Suprapubic skin (tissue), 3 donors: ENCODE measurements at regions not wholly inside any gene's neighbourhood (a gene's known extent, or its start where the extent isn't known, plus 50 kb on each side); places are given as distances from the start of the nearest gene placed in this dataset.

Source experiments
- POLR2AphosphoS5 ChIP-seq, 3 donors: sonication (generic); formaldehyde crosslinking; IDR thresholded peaks; one replicate each; pipeline ENCODE4 v1.6.1; 2017; ENCODE audit warnings: antibody characterized with exemption in 3 of 3
- TF ChIP-seq, protein P1 (sequence below), 2 donors: fragments of 200-600 bp in 1 of 2; fragments of 450-650 bp in 1 of 2; sonication (generic) in 1 of 2; IDR thresholded peaks; one replicate each; pipeline ENCODE4 v1.5.1; 2016 to 2019; ENCODE audit warnings: antibody characterized with exemption in 2 of 2, mild to moderate bottlenecking in 1 of 2, moderate library complexity in 1 of 2

DNA sequence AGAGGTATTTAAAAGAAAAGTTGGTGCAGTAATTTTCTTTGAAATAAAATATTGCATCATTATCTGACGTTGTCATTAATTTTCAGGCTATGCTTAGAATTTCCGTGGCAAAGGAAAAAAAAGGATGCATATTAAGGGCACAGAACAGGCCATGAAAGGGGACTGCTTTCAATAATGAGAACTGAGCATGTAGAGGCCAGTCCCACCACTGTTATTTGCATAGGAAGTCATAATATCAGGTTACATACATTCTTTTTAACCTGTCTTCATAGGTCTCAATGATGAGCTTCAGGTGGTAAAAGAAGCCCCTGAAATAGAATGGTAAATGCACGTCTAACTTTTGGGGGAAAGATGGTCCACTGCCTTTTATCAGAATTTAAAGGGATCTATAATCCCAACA lies 272.1 kb upstream of the ALCAM start:
- no peak for TF ChIP-seq POLR2AphosphoS5 (IDR thresholded peaks at IDR 0.05)
- TF ChIP-seq, protein P1, sequence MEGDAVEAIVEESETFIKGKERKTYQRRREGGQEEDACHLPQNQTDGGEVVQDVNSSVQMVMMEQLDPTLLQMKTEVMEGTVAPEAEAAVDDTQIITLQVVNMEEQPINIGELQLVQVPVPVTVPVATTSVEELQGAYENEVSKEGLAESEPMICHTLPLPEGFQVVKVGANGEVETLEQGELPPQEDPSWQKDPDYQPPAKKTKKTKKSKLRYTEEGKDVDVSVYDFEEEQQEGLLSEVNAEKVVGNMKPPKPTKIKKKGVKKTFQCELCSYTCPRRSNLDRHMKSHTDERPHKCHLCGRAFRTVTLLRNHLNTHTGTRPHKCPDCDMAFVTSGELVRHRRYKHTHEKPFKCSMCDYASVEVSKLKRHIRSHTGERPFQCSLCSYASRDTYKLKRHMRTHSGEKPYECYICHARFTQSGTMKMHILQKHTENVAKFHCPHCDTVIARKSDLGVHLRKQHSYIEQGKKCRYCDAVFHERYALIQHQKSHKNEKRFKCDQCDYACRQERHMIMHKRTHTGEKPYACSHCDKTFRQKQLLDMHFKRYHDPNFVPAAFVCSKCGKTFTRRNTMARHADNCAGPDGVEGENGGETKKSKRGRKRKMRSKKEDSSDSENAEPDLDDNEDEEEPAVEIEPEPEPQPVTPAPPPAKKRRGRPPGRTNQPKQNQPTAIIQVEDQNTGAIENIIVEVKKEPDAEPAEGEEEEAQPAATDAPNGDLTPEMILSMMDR (IDR thresholded peaks at IDR 0.05), result no peak
